Liver (tissue), 8 donors: ENCODE measurements at regions not wholly inside any gene's neighbourhood (a gene's known extent, or its start where the extent isn't known, plus 50 kb on each side); places are given as distances from the start of the nearest gene placed in this dataset.

Experiments
- DNase-seq: peaks from one replicate; pipeline ENCODE4 v3.0.0-alpha.2; 2017; ENCODE audit warnings: low spot score
- H3K27ac ChIP-seq, 2 donors: one replicate each; pipeline ENCODE4 v1.7.0; 2013; ENCODE audit warnings: inconsistent platforms in 2 of 2, low read length in 2 of 2, control low read depth in 1 of 2, low read depth in 1 of 2, mild to moderate bottlenecking in 1 of 2
- H3K27me3 ChIP-seq, 4 donors: one replicate each; pipeline versions ENCODE4 v1.6.1 to v1.7.0; 2013; ENCODE audit warnings: low read length in 3 of 4, inconsistent platforms in 1 of 4, mild to moderate bottlenecking in 1 of 4, moderate library complexity in 1 of 4; ENCODE audit not compliant: control insufficient read depth in 4 of 4, insufficient read depth in 4 of 4
- H3K36me3 ChIP-seq, 4 donors: one replicate each; pipeline versions ENCODE4 v1.6.1 to v1.7.0; 2013; ENCODE audit warnings: low read length in 3 of 4, mild to moderate bottlenecking in 3 of 4, low read depth in 1 of 4, moderate library complexity in 1 of 4; ENCODE audit not compliant: control insufficient read depth in 4 of 4, insufficient read depth in 3 of 4
- H3K4me1 ChIP-seq, 4 donors: one replicate each; pipeline versions ENCODE4 v1.6.1 to v1.7.0; 2013; ENCODE audit warnings: low read length in 3 of 4, mild to moderate bottlenecking in 3 of 4, moderate library complexity in 1 of 4; ENCODE audit not compliant: control insufficient read depth in 4 of 4, insufficient read depth in 4 of 4
- H3K4me3 ChIP-seq, 3 donors: one replicate each; pipeline versions ENCODE4 v1.6.1 to v1.7.0; 2013; ENCODE audit warnings: low read length in 3 of 3, control low read depth in 1 of 3, low read depth in 1 of 3, mild to moderate bottlenecking in 1 of 3
- H3K9ac ChIP-seq, 2 donors: one replicate each; pipeline ENCODE4 v1.7.0; 2013; ENCODE audit warnings: low read length in 2 of 2, mild to moderate bottlenecking in 2 of 2, moderate library complexity in 2 of 2, control low read depth in 1 of 2, low read depth in 1 of 2
- H3K9me3 ChIP-seq, 4 donors: one replicate each; pipeline versions ENCODE4 v1.6.1 to v1.7.0; 2013; ENCODE audit warnings: low read length in 3 of 4; ENCODE audit not compliant: control insufficient read depth in 4 of 4
- EGR1 ChIP-seq, 2 donors: IDR thresholded peaks; 2 replicates each; pipeline ENCODE4 v1.6.1; 2016 to 2018; ENCODE audit warnings: antibody characterized with exemption in 2 of 2, low read depth in 2 of 2
- FOXA1 ChIP-seq: IDR thresholded peaks from 2 replicates; pipeline ENCODE4 v1.6.1; 2016; ENCODE audit warnings: antibody characterized with exemption
- FOXA2 ChIP-seq: IDR thresholded peaks from 2 replicates; pipeline ENCODE4 v1.6.1; 2016; ENCODE audit warnings: antibody characterized with exemption
- GABPA ChIP-seq, 2 donors: IDR thresholded peaks in 1 of 2; conservative IDR thresholded peaks in 1 of 2; 2 replicates each; pipeline ENCODE4 v1.6.1; 2016; ENCODE audit warnings: antibody characterized with exemption in 2 of 2, mild to moderate bottlenecking in 1 of 2, moderate library complexity in 1 of 2
- HNF4A ChIP-seq, 2 donors: conservative IDR thresholded peaks; 2 replicates each; pipeline ENCODE4 v1.6.1; 2016; ENCODE audit warnings: antibody characterized with exemption in 2 of 2, mild to moderate bottlenecking in 2 of 2
- HNF4G ChIP-seq: IDR thresholded peaks from 2 replicates; pipeline ENCODE4 v1.6.1; 2016; ENCODE audit warnings: antibody characterized with exemption
- JUND ChIP-seq, 2 donors: IDR thresholded peaks; 2 replicates each; pipeline ENCODE4 v1.6.1; 2016; ENCODE audit warnings: antibody characterized with exemption in 2 of 2
- RAD21 ChIP-seq, 2 donors: IDR thresholded peaks; 2 replicates each; pipeline ENCODE4 v1.6.1; 2016; ENCODE audit warnings: antibody characterized with exemption in 2 of 2, mild to moderate bottlenecking in 2 of 2
- RXRA ChIP-seq, 2 donors: IDR thresholded peaks; 2 replicates each; pipeline ENCODE4 v1.6.1; 2017 to 2018; ENCODE audit warnings: antibody characterized with exemption in 2 of 2, mild to moderate bottlenecking in 1 of 2
- SP1 ChIP-seq: IDR thresholded peaks from 2 replicates; pipeline ENCODE4 v1.6.1; 2018; ENCODE audit warnings: antibody characterized with exemption, mild to moderate bottlenecking
- TAF1 ChIP-seq: conservative IDR thresholded peaks from 2 replicates; pipeline ENCODE4 v1.6.1; 2016; ENCODE audit warnings: antibody characterized with exemption, mild to moderate bottlenecking
- YY1 ChIP-seq: IDR thresholded peaks from 2 replicates; pipeline ENCODE4 v1.6.1; 2016; ENCODE audit warnings: antibody characterized with exemption, mild to moderate bottlenecking
- ZBTB33 ChIP-seq: IDR thresholded peaks from 2 replicates; pipeline ENCODE4 v1.6.1; 2016; ENCODE audit warnings: antibody characterized with exemption
- WGBS: extraction: QIAGEN DNeasy Blood & Tissue Kit; methylation state at CpG from one replicate; pipeline ENCODE4 v1.1.7; 2013; 5-methylcytosine and 5-hydroxymethylcytosine counted together
- TF ChIP-seq, protein P1 (sequence below): IDR thresholded peaks from 2 replicates; pipeline ENCODE4 v1.6.1; 2016; ENCODE audit warnings: antibody characterized with exemption
- TF ChIP-seq, protein P2 (sequence below): fragments of 150-350 bp; IDR thresholded peaks from 2 replicates; pipeline ENCODE4 v1.5.1; 2017; ENCODE audit warnings: improper control_type of control experiment, low read depth, low read length; ENCODE audit not compliant: missing input control
- donor health status: healthy.
- donor health status: healthy.
- donor health status: healthy.
- donor health status: healthy.
- donor health status: healthy.

DNA sequence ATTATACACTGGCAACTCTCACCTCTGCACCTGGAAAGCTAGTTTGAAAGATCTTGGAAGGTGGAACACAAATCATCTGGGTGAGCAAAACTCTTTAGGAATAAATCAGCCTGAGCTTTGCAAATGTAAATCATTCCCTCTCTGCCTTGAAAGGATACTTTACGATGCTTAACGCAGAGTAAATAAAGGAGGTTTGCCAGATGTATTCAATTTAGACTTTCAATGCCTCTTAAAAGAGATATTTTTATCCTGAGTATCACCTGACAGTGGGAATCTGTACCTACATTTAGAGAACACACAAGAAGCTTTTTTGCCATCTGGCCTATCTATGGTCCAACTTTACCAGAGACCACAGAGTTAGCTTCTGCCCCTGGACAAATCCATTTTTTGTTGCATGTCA is 983.2 kb upstream of the CDH2 start:
- Histone ChIP-seq H3K36me3 (no peaks in the 10 kb centered on the region), H3K4me3 (no peak overlapping the region), H3K27ac (no peak overlapping the region), H3K27me3 (no peaks in the 10 kb centered on the region), H3K9me3 (no peaks in the 10 kb centered on the region), H3K9ac (no peak overlapping the region), H3K4me1 (no peaks in the 10 kb centered on the region)
- WGBS = 37% methylated on average over 2 of the region's 2 CpGs
- no peak for DNase-seq
- no peak for TF ChIP-seq HNF4A (conservative IDR thresholded peaks at IDR 0.05)
- TF ChIP-seq ZBTB33 = no peak
- no peak for TF ChIP-seq SP1
- no peak for TF ChIP-seq EGR1 (IDR thresholded peaks at IDR 0.05; ENCODE audit: low read depth in 2 of 2)

GRCh38 chr18:29157905-29158304 is 981.0 kb upstream of the CDH2 start:
- TF ChIP-seq GABPA (IDR thresholded peaks at IDR 0.05 in 1 of 2, conservative IDR thresholded peaks at IDR 0.05 in 1 of 2) (no peak), SP1 (no peak), RXRA (IDR thresholded peaks at IDR 0.05) (no peak), FOXA1 (no peak), JUND (IDR thresholded peaks at IDR 0.05) (no peak), HNF4G (no peak), TAF1 (no peak), RAD21 (IDR thresholded peaks at IDR 0.05) (no peak), EGR1 (IDR thresholded peaks at IDR 0.05; ENCODE audit: low read depth in 2 of 2) (no peak), ZBTB33 (no peak)
- TF ChIP-seq, protein P1, sequence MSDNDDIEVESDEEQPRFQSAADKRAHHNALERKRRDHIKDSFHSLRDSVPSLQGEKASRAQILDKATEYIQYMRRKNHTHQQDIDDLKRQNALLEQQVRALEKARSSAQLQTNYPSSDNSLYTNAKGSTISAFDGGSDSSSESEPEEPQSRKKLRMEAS = no peak
- WGBS = 87% methylated on average over 4 of the region's 4 CpGs
- Histone ChIP-seq H3K9ac (no peak overlapping the region), H3K4me1 (no peaks in the 10 kb centered on the region), H3K27me3 (no peaks in the 10 kb centered on the region), H3K27ac (no peak overlapping the region), H3K36me3 (no peaks in the 10 kb centered on the region), H3K9me3 (no peaks in the 10 kb centered on the region), H3K4me3 (no peak overlapping the region)
- no peak for DNase-seq

DNA sequence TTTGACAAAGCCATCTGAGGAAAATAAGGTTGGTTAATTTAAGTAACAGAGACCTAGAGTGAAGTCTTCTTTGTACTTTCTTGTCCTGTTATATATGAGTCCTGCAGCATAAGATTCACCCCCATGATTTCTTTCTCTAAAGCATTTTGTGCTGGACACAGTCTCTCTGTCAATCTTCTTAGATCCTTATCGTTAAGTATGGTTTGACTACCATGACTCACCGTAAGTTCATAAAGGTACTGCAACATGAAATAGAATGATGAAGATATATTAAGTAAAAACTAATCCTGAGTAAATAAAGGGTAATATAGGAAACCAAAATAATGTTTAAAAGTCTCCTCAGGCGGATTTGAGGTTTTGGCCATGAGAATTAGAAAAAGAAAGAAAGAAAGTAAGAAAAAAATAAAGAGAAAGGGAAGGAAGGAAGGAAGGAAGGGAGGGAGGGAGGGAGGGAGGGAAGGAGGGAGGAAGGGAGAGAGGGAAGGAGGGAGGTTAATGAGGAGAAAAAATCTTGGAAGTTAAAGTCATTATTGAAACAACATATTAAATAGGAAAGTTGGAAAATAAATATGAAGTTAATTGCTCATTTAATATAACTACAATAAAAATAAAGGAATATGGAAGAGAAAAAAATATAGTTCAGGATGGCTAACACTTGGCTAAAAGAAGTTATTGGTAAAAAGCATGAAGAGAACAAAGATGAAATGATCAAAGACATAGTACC is 980.3 kb upstream of the CDH2 start:
- DNase-seq = no peak
- H3K9me3 ChIP-seq = no peaks in the 10 kb centered on the region
- WGBS = 89% methylated on average over 3 of the region's 3 CpGs
- H3K27ac ChIP-seq = no peak overlapping the region
- H3K9ac ChIP-seq = no peak overlapping the region
- TF ChIP-seq YY1 = no peak
- TF ChIP-seq RXRA (IDR thresholded peaks at IDR 0.05) = no peak
- no peak for TF ChIP-seq FOXA2
- TF ChIP-seq, protein P2, sequence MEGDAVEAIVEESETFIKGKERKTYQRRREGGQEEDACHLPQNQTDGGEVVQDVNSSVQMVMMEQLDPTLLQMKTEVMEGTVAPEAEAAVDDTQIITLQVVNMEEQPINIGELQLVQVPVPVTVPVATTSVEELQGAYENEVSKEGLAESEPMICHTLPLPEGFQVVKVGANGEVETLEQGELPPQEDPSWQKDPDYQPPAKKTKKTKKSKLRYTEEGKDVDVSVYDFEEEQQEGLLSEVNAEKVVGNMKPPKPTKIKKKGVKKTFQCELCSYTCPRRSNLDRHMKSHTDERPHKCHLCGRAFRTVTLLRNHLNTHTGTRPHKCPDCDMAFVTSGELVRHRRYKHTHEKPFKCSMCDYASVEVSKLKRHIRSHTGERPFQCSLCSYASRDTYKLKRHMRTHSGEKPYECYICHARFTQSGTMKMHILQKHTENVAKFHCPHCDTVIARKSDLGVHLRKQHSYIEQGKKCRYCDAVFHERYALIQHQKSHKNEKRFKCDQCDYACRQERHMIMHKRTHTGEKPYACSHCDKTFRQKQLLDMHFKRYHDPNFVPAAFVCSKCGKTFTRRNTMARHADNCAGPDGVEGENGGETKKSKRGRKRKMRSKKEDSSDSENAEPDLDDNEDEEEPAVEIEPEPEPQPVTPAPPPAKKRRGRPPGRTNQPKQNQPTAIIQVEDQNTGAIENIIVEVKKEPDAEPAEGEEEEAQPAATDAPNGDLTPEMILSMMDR = no peak
- no peak overlapping the region for H3K4me3 ChIP-seq
- no peaks in the 10 kb centered on the region for H3K4me1 ChIP-seq
- no peaks in the 10 kb centered on the region for H3K36me3 ChIP-seq
- H3K27me3 ChIP-seq = no peaks in the 10 kb centered on the region
